Esophagus muscularis mucosa (tissue), 4 donors: ENCODE measurements at regions not wholly inside any gene's neighbourhood (a gene's known extent, or its start where the extent isn't known, plus 50 kb on each side); places are given as distances from the start of the nearest gene placed in this dataset.
"Not testable (repeated sequence)": the region's sequence is repeated elsewhere in the genome, so short reads cannot be mapped to it uniquely, and the experiment has no call there.

Experiments used
- DNase-seq: peaks from one replicate; pipeline ENCODE4 v3.0.0-alpha.2; 2017; ENCODE audit errors: extremely low spot score
- H3K27ac ChIP-seq, 4 donors: fragments of 200-600 bp; sonication (generic); replicated peaks in 1 of 4; 1 replicate in 3 of 4; 2 replicates in 1 of 4; pipeline ENCODE4 v1.5.1; 2016 to 2019; ENCODE audit warnings: mild to moderate bottlenecking in 1 of 4
- H3K27me3 ChIP-seq, 4 donors: fragments of 200-600 bp; sonication (generic); one replicate each; pipeline versions ENCODE4 v1.5.1 to v1.6.0; 2016 to 2019
- H3K36me3 ChIP-seq, 4 donors: fragments of 200-600 bp; sonication (generic); one replicate each; pipeline ENCODE4 v1.5.1; 2016 to 2019
- H3K4me1 ChIP-seq, 4 donors: fragments of 200-600 bp; sonication (generic); one replicate each; pipeline ENCODE4 v1.5.1; 2016 to 2019
- H3K4me3 ChIP-seq, 4 donors: fragments of 200-600 bp; sonication (generic); 1 replicate in 2 of 4; 2 replicates in 2 of 4; pipeline ENCODE4 v1.5.1; 2016 to 2019; ENCODE audit warnings: mild to moderate bottlenecking in 4 of 4, moderate library complexity in 1 of 4
- H3K9me3 ChIP-seq, 4 donors: fragments of 200-600 bp; sonication (generic); 1 replicate in 3 of 4; 2 replicates in 1 of 4; pipeline ENCODE4 v1.5.1; 2016 to 2019
- EP300 ChIP-seq: sonication (generic); formaldehyde crosslinking; IDR thresholded peaks from one replicate; pipeline ENCODE4 v1.6.1; 2017; ENCODE audit warnings: antibody characterized with exemption
- POLR2A ChIP-seq: fragments of 450-650 bp; IDR thresholded peaks from one replicate; pipeline ENCODE4 v1.6.1; 2017; ENCODE audit warnings: antibody characterized with exemption, moderate library complexity, mild to moderate bottlenecking, low read depth
- POLR2AphosphoS5 ChIP-seq, 2 donors: sonication (generic); formaldehyde crosslinking; IDR thresholded peaks; one replicate each; pipeline ENCODE4 v1.6.1; 2017; ENCODE audit warnings: antibody characterized with exemption in 2 of 2
- WGBS: methylation state at CpG from one replicate; pipeline ENCODE4 v1.1.5; 2018; 5-methylcytosine and 5-hydroxymethylcytosine counted together
- intact Hi-C: fragments of 100-400 bp; cut with DNase I; formaldehyde crosslinking; loops from one replicate; pipeline ENCODE4 v1.15.1; 2023
- TF ChIP-seq, protein P1 (sequence below), 3 experiments: fragments of 200-600 bp in 2 of 3; fragments of 450-650 bp in 1 of 3; sonication (generic) in 2 of 3; IDR thresholded peaks; one replicate each; pipeline ENCODE4 v1.5.1; 2017 to 2019; ENCODE audit warnings: antibody characterized with exemption in 3 of 3, mild to moderate bottlenecking in 2 of 3, moderate library complexity in 1 of 3

DNA sequence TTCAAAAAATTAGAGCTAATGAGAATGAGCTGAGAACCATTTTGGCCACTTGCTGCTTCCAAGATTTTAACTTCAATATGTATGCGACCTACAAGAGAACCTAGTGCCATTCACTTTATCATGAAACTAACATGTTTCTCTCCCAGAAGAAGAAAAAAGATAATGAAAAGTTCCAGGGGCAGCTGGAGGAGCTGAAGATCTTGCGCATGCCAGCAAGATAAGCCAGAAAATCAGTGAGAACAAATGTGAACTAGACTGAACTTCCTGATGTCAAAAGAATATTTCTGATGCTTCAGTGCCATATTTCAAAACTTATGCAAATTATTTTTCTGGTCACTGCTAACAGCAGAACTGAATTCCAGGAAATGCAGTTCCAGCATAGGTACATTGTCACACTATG, 1265.1 kb downstream of the BRINP3 start:
- Histone ChIP-seq H3K36me3 (no peaks in the 10 kb centered on the region), H3K4me3 (no peak overlapping the region), H3K27me3 (no peaks in the 10 kb centered on the region), H3K9me3 (no peaks in the 10 kb centered on the region), H3K4me1 (no peaks in the 10 kb centered on the region), H3K27ac (no peak overlapping the region)
- DNase-seq = no peak
- TF ChIP-seq POLR2AphosphoS5 (IDR thresholded peaks at IDR 0.05) (no peak), POLR2A (no peak), EP300 (no peak)
- TF ChIP-seq, protein P1, sequence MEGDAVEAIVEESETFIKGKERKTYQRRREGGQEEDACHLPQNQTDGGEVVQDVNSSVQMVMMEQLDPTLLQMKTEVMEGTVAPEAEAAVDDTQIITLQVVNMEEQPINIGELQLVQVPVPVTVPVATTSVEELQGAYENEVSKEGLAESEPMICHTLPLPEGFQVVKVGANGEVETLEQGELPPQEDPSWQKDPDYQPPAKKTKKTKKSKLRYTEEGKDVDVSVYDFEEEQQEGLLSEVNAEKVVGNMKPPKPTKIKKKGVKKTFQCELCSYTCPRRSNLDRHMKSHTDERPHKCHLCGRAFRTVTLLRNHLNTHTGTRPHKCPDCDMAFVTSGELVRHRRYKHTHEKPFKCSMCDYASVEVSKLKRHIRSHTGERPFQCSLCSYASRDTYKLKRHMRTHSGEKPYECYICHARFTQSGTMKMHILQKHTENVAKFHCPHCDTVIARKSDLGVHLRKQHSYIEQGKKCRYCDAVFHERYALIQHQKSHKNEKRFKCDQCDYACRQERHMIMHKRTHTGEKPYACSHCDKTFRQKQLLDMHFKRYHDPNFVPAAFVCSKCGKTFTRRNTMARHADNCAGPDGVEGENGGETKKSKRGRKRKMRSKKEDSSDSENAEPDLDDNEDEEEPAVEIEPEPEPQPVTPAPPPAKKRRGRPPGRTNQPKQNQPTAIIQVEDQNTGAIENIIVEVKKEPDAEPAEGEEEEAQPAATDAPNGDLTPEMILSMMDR (IDR thresholded peaks at IDR 0.05) = no peak
- intact Hi-C loops = no loop called here
- WGBS = 81% methylated on average over 2 of the region's 2 CpGs

DNA sequence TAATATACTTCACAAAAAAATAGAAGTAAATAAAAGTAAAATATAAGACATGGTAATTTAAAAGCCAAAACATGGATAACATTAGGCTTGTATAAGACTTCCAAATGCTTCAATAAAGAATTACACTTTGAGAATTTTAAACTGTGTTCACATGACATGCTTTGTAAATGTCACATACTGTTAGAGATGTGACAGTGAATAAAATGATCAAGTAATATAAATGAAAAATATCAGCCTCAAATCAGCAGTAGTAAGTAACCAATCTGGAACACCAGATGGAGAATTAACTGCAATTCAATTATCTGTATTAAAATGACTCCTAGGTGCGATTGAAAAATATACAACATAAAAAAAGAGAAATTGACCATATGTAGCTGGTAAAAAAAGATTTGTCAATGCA, 1260.8 kb downstream of the BRINP3 start:
- no peaks in the 10 kb centered on the region for H3K9me3 ChIP-seq
- no peak for DNase-seq
- H3K27ac ChIP-seq = no peak overlapping the region
- H3K36me3 ChIP-seq = no peaks in the 10 kb centered on the region
- TF ChIP-seq POLR2AphosphoS5 (IDR thresholded peaks at IDR 0.05) = no peak
- no peak for TF ChIP-seq EP300
- no peak for TF ChIP-seq POLR2A
- TF ChIP-seq, protein P1 (IDR thresholded peaks at IDR 0.05) = no peak
- WGBS = 81% methylated on average over 1 of the region's 1 CpG
- no peaks in the 10 kb centered on the region for H3K27me3 ChIP-seq
- H3K4me3 ChIP-seq = no peak overlapping the region
- intact Hi-C loops = no loop called here
- H3K4me1 ChIP-seq = no peaks in the 10 kb centered on the region

DNA sequence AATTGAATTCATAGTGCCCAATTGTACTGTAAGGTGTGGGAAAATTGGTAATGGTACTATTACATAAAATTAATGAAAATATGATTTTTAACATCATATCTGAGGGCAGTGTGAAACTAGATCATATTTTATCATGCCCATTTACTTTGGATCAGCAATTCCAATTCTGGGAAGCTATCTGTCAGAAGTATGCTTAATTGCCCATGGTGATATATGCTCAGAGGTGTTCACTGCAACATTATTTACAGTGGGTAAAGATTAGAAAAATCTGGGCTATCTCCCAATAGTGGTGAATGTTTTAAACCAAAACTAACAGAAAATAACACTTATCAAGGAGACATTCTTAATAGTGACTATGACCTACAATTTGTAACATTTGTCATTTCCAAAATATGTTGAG, 1260.0 kb downstream of the BRINP3 start:
- DNase-seq = no peak
- Histone ChIP-seq H3K9me3 (no peaks in the 10 kb centered on the region), H3K4me3 (no peak overlapping the region), H3K4me1 (no peaks in the 10 kb centered on the region), H3K27ac (no peak overlapping the region), H3K36me3 (no peaks in the 10 kb centered on the region), H3K27me3 (no peaks in the 10 kb centered on the region)
- TF ChIP-seq POLR2A (no peak), POLR2AphosphoS5 (IDR thresholded peaks at IDR 0.05) (no peak), EP300 (no peak)
- TF ChIP-seq, protein P1 (IDR thresholded peaks at IDR 0.05) = no peak
- intact Hi-C loops = no loop called here

DNA sequence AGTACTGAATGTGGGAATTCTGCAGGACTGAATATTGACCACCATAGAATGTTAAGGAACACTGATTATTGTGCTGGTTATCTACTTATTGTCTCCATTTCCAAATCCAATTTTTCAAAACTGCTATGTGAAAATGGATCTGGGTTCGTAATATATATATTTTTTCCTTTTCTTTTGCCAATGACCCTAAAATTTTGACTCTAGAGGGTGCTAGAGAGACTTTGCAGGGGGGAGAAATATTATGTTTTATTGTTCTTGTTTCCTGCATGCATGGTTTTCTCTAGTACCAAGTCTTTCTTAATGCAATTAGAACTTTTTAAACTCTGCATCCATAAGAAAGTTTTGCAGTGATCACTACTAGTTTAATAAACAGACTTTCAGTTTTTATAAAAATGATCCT, 1256.9 kb downstream of the BRINP3 start:
- H3K9me3 ChIP-seq = no peaks in the 10 kb centered on the region
- no peaks in the 10 kb centered on the region for H3K36me3 ChIP-seq
- intact Hi-C loops = no loop called here
- TF ChIP-seq POLR2AphosphoS5 (IDR thresholded peaks at IDR 0.05) (no peak), EP300 (no peak), POLR2A (no peak)
- TF ChIP-seq, protein P1 (IDR thresholded peaks at IDR 0.05) = no peak
- H3K4me3 ChIP-seq = no peak overlapping the region
- no peak overlapping the region for H3K27ac ChIP-seq
- H3K27me3 ChIP-seq = no peaks in the 10 kb centered on the region
- no peak for DNase-seq
- H3K4me1 ChIP-seq = no peaks in the 10 kb centered on the region
- whole genome bisulfite sequencing = 80% methylated on average over 1 of the region's 1 CpG

DNA sequence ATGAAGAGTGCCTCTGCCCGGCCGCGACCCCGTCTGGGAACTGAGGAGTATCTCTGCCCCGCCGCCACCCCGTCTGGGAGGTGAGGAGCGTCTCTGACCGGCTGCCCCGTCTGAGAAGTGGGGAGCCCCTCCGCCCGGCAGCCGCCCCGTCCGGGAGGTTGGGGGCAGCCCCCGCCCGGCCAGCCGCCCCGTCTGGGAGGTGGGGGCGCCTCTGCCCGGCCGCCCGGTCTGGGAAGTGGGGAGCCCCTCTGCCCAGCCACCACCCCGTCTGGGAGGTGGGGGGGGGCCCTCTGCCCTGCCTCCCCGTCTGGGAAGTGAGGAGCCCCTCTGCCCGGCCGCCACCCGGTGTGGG, 1251.9 kb downstream of the BRINP3 start:
- DNase-seq, intact Hi-C loops, H3K4me3 ChIP-seq, H3K4me1 ChIP-seq, H3K36me3 ChIP-seq, H3K27ac ChIP-seq, H3K9me3 ChIP-seq, H3K27me3 ChIP-seq: not testable (repeated sequence)
- 100% methylated on average over 2 of the region's 28 CpGs for WGBS
